NCI-H2196 treated with DMSO at 0.1 percent for 48 hours (cell line): ENCODE measurements at regions not wholly inside any gene's neighbourhood (a gene's known extent, or its start where the extent isn't known, plus 50 kb on each side); places are given as distances from the start of the nearest gene placed in this dataset.
"Not testable (repeated sequence)": the region's sequence is repeated elsewhere in the genome, so short reads cannot be mapped to it uniquely, and the experiment has no call there.

Experiments
- DNase-seq: peaks from one replicate; lab custom pipeline; 2025; ENCODE audit not compliant: unreplicated experiment; lab: John Stamatoyannopoulos, UW

DNA sequence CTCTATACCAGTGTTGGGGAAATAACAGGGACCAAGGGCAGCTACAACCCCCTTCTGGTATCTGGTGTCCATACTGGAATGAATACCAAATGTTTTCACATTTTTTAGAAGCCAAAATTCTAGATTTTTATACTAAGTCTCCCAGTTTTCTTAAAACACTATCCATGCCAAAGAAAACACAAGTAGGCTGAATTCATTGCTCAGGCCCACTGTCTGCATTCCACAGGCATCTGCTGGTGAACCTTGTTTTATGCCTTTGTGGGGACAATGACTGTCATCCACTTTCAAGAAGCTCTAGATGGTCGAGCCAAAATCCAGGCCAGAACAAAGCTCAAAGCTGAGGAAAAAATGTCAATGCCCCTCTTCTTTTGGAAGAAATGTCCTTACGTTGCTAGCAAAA, 213.4 kb upstream of the RASGEF1B start:
- no peak for DNase-seq

GRCh38 chr4:81684352-81684751, 212.6 kb upstream of the RASGEF1B start:
- DNase-seq, result no peak

- no peak for DNase-seq
Measured at GRCh38 chr4:81682492-81682891, 210.8 kb upstream of the RASGEF1B start.

DNA sequence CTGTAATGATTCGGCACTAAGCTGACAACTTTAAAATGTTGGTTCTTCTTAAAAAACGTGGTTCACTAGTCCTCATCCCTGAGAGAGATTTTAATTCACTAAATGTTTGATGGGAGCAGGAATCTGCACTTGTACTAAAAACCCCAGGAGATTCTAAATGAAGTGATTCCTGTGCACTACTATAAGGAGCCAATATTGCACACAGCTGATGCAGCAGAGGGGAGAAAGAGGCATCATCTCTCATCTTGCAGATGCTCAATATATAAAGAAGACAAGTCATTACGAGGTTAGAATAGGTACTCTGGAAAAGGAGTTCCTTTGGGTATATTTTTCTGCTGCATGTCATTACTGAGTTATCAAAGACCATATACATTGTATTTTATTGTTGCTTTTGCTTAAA, 207.6 kb upstream of the RASGEF1B start:
- DNase-seq, result no peak

DNA sequence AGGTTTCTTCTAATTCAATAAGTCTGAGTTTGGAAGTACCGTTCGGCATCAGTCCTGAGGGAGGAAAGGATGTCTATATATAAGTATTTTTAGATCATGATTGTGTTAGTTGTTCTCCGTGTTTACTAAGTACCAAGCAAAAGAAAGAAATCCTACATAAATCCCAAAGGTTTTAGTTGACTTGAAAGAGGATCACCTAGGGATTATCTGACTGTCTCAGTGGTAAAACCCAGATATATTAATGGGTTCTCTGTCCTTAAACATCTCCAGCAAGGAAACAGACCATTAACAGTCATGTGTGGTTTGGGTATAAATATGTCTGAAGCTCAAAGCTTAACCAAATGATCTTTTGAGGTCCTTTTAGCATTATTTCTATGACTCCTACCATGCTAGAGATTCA, 207.1 kb upstream of the RASGEF1B start:
- DNase-seq, result no peak

DNA sequence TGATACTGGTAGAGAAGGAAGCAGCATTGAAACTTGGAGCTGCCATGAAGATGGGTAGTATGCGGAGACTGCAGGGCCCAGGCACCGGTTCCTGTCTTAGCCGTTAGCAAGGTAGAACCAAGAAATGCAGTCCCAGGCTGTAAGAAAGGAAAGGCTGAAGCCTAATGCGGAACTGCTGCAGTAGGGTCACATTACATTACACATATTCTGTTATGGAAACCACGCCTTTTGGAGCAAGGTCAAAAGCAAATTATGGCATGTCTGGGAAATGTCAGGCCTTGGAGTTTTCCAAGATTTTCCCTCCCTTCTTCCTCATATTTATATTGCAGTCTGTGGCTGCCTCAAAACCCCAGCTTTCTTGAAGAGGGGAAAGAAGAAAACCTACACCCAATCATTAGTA, 204.8 kb upstream of the RASGEF1B start:
- DNase-seq, result no peak

- no peak for DNase-seq
Measured at GRCh38 chr4:81675791-81676393, 204.2 kb upstream of the RASGEF1B start.

GRCh38 chr4:81673961-81674360, 202.3 kb upstream of the RASGEF1B start:
- DNase-seq, result no peak

DNA sequence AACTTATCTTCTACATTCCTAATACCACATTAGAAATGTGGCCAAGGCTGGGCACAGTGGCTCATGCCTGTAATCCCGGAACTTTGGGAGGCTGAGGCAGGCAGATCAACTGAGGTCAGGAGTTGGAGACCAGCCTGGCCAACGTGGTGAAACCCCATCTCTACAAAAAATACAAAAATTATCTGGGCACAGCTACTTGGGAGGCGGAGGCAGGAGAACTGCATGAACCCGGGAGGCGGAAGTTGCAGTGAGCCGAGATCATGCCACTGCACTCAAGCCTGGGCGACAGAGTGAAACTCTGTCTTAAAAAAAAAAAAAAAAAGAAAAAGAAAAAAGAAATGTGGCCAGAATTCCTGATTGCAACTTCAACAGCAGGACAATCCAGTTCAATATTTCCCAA, 196.6 kb upstream of the RASGEF1B start:
- not testable (repeated sequence) for DNase-seq

GRCh38 chr4:81667539-81667938, 195.8 kb upstream of the RASGEF1B start:
- DNase-seq, result no peak

- DNase-seq, result no peak
Measured at GRCh38 chr4:81666491-81666890, 194.8 kb upstream of the RASGEF1B start.

DNA sequence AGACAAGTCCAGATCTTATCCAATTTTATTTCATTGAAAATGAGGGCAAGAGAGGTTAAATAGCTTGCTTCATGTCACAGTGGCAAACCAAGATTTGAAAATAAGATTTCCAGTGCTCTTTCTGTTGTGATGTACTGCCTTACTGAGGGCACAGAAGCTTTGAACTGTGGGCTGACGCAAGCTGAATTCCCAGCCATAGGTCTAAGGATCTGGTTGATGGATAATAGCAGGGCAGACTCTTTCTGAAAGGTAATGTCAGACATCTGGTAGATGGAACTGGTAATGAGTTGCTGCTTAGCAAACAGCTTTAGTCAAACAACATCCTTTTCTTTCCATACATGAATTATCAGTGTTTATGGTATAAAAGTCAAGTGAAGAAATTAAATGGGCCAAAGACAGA, 193.9 kb upstream of the RASGEF1B start:
- no peak for DNase-seq

DNA sequence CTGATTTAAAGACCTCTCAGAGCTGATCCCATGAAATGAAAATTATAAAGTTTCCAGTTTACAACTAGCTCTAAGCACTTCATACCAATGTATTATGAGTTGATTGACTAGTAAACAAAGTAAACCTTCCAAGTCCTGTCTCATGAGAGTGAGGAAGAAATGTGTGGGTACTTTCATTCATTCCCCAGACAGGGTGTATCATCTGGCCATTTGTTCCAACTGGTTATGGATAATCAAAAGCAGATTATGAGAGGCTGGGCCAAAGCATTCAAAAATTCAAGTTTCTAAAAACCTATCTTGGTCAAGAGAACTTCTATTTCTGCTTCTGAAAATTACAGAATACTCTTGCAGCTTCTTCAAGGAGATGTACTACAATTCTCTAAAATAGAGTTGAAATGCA, 193.3 kb upstream of the RASGEF1B start:
- DNase-seq, result no peak

DNA sequence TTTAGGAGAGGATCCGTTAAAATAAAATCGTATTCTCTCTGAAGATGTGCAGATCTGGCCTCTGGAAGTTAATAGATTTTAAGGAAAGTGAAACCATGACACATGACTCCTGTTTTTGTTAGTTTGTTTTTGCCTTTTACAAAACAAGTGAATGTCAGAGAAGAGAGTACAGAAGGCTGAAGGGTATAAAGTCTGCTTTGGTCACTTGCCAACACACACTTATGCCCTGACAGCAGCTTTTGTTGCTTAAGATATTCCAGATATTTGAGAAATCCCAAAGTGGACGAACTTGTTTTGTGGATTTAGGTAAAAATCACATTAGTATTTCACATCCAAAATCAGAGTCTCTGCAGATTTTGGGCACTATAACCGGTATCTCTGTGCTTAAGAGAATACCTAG, 192.4 kb upstream of the RASGEF1B start:
- DNase-seq, result no peak

GRCh38 chr4:81663368-81663767, 191.7 kb upstream of the RASGEF1B start:
- no peak for DNase-seq

DNA sequence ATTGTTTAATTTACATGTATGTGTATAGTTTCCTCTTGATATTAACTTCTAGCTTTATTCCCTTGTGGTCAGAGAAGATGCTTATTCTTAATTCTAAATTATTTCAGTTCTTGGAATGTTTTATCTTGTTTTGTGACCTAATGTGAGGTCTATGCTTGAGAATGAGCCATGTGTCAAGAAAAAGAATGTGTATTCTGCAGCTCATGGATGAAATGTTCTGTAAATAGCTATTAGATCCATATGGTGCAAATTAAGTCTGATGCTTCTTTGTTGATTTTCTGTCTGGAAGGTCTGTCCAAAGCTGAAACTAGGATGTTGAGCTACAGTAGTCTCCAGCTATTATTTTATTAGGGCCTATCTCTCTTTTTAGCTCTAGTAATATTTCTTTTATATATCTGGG, 187.3 kb upstream of the RASGEF1B start:
- DNase-seq, result no peak

- no peak for DNase-seq
Measured at GRCh38 chr4:81652069-81652478, 180.4 kb upstream of the RASGEF1B start.

- no peak for DNase-seq
Measured at GRCh38 chr4:81651243-81651899, 179.7 kb upstream of the RASGEF1B start.

- peak; percentile 54 for DNase-seq
Measured at GRCh38 chr4:81650606-81651242, 179.0 kb upstream of the RASGEF1B start.

- DNase-seq, result peak; percentile 25
Measured at GRCh38 chr4:81648576-81649275, 177.0 kb upstream of the RASGEF1B start.

GRCh38 chr4:81647388-81647787, 175.7 kb upstream of the RASGEF1B start:
- DNase-seq, result no peak

DNA sequence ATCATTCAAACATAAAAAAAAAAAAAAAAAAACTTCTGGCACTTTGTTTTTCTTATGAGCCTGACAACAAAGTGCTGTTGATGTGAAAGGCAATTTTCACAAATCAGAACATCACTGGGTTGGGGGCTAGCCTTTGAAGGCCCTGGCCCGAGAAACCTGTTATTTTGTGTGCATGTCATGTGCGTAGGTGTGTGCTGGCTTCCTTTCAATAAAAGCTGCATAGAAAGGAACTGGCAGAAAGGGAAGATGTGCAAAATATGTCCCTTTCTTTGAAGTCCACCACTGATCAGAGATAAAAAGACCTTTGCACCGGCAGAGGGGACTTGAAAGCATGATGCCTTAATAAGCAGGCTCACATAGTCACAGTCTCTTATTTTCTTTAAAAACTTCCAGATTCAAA, 170.8 kb upstream of the RASGEF1B start:
- DNase-seq, result no peak
